ENCODE measurements at regions not wholly inside any gene's neighbourhood (a gene's known extent, or its start where the extent isn't known, plus 50 kb on each side); places are given as distances from the start of the nearest gene placed in this dataset.

GRCh38 chr18:40382197-40382596 lies 1572.8 kb upstream of the PIK3C3 start:
- no peak for DNase-seq (ENCODE audit: low read depth, low spot score)

GRCh38 chr18:40380686-40381439 lies 1574.2 kb upstream of the PIK3C3 start:
- DNase-seq (ENCODE audit: low read depth, low spot score): no peak

DNA sequence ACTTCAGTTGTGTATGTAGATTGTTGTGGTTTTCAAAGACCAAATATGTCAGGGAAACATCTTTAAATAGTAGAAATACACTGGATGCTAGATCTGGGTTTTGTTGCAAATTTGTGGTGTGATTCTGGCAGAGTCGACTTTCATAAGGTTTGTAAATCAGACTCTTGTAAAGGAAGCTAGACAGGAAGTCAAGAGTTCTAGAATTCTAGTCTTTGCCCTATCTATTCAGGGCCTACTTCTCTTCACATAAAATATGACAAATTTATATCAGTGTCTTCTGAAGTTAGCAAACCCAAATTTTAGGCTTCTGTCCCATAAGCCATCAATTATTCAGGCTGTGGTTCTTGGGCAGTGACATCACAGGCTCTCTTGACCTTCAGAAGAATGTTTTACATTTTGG lies 1579.2 kb upstream of the PIK3C3 start:
- DNase-seq (ENCODE audit: low read depth, low spot score): no peak

GRCh38 chr18:40371673-40372072 lies 1583.4 kb upstream of the PIK3C3 start:
- no peak for DNase-seq (ENCODE audit: low read depth, low spot score)

DNA sequence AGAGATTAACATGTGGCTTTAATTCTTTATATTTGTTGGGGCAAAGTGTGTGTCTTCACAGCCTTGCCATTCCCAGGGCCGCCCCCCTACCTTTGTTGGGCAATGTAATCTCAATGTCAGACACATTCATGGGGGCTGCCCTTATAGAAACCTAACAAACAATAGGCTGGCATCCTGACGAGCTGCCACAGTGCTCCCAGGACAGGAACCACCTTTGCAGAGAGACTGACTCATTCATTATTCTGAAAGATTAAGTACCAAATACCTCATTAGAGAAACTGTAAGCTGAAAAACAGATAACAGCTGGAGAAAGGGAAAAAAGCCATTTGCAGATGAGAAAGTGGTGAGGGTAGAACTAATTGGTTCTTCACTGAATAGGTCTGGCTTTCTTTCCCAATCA lies 1587.5 kb upstream of the PIK3C3 start:
- no peak for DNase-seq (ENCODE audit: low read depth, low spot score)

DNA sequence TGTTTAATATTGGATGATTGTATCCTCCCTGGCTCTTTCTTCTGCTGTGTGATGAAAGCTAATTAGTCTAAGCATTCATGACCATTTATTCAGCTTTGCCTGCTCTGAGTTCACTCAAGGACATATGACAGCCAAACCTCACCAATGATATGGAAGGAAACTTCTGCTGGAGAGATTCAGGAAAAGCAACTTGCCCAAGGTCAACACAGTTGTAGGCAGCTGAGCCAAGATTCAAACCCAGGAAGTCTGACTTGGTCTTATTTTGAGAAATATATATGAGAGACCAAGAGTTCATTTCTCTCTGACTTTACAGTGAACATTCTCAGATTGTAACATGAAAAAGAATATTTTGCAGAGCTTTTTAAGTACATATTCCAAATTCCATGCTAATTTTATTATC lies 1588.5 kb upstream of the PIK3C3 start:
- DNase-seq (ENCODE audit: low read depth, low spot score): no peak

DNA sequence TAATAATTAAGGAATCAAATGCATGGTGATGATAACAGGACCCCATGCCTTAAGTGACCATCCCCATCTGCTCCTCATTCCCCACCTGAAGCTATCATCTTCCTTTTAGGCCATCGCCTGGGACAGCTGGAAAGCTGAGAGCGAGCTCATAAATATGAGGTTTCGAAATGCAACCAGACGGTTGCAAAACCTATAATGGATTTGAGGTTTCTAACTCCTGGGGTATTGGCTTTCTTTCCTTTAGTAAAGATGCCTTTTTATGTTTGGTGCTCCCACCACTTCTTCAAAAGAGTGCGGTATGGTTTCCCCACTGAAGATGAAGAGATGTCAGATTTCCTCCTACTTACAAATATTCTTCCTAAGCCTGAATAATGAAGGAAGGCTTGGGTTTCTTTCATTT lies 1589.5 kb upstream of the PIK3C3 start:
- DNase-seq (ENCODE audit: low read depth, low spot score): no peak

DNA sequence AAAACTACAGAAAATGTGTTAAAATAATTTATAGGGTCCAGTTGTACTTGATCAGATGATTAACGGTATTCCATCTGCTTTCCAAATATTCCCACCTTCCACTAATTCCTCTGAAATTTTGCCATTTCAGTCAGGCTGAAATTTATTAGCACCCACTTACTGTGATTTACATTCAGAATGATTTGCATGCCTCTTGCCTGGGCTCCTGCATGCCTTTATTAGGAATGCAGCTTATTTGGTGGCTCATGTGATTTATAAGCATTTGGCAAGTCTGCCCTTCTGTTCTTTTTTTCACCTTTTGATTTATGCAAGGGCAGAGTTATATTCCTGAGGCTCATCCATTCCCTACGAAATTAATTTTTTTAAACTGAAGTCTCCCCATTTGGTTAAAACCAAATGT lies 1594.5 kb upstream of the PIK3C3 start:
- no peak for DNase-seq (ENCODE audit: low read depth, low spot score)

DNA sequence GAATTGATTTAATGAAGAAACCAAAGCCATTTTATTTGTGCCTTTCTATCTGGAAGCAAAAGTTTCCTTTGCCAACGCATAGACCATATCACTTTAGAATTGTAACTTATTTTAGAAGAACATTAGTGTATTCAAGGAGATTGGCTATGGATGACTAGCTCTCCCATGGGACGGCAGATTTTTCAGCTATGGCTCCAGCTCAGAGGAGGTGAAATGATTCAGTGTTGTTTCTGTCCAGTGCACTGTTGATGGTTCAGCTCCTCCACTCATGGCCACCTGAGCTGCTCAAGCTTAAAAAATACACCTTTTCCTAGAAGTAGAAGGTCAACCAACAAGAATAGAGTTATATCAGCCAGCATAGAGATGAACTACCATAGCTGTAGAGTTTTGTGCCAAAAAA lies 1597.5 kb upstream of the PIK3C3 start:
- DNase-seq (ENCODE audit: low read depth, low spot score): no peak

DNA sequence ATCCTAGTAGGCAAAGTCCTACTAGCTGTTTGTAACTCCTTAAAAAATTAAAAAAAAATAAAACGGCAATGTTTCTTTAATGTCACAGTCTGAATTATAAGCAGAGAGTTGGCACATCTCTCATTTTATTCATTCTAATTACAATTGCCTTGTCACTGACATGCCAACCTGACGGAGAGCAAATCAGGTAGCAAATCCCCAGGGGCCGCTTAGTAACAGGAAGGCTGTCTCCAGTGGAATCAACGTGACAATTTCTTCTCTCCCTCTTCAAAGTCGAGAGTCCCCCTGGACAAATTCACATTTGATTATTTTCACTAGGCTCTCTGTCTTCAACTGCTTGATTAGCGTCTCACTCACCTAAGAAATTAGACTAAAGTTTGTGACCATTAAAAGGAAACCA lies 1598.9 kb upstream of the PIK3C3 start:
- no peak for DNase-seq (ENCODE audit: low read depth, low spot score)

DNA sequence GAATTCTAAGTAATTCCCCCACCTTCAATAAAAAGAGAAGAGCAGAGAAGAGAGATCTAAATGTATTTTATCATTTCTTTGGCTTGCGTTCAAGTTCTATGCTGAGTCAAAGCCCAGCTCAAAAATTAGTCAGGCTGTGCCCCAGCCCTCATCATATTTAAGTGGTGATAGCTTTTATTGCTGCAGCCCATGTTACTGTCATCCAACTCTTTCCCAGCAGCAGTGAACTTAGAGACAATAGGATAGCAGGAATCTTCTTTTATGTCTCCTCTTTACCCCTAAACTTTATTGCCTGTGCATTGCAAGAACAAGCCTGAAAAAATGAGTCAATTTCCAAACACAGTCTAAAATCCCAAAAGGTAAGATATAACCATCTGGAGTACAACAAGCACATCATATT lies 1599.3 kb upstream of the PIK3C3 start:
- no peak for DNase-seq (ENCODE audit: low read depth, low spot score)

DNA sequence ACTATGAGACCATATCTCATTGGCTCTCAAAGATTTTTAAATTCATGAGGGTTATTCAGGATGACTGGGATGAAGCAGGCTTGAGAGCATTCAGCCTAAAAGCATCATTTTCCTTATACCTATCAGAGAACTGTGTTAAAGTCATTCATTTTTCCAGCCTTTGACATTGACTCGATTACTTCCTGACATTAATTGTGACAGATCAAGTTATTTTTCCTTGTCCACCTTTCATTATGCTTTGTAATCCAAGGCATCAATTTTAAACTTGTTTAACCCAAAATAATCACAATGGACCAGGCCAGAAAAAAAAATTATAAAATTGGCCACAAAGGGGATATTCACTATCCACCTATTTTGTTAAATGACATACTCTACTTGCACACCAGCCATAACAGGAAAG lies 1606.8 kb upstream of the PIK3C3 start:
- DNase-seq (ENCODE audit: low read depth, low spot score): no peak

- no peak for DNase-seq (ENCODE audit: low read depth, low spot score)
These were observed 1607.8 kb upstream of the PIK3C3 start for GRCh38 chr18:40347261-40347660.

DNA sequence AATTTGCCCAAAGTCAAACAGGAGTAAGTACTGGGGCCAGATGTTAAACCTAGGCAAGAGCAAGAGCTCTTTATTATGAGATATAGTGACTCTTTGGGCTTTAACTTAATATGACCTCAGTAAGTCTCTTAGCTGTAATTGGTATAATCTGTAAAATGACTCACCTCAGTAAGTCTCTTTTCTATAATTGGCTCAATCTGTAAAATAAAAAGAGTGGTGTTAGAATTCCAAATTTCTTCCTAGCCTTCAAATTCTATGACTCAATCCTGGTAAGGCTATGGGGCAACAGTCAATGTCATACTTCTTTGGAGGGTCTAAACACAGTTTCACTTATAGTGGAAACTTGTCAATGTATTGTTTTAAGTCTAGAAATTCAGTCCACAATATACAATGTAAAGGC lies 1608.9 kb upstream of the PIK3C3 start:
- no peak for DNase-seq (ENCODE audit: low read depth, low spot score)

- no peak for DNase-seq (ENCODE audit: low read depth, low spot score)
These were observed 1613.3 kb upstream of the PIK3C3 start for GRCh38 chr18:40341701-40342100.

GRCh38 chr18:40338284-40338683 lies 1616.8 kb upstream of the PIK3C3 start:
- DNase-seq (ENCODE audit: low read depth, low spot score): no peak

DNA sequence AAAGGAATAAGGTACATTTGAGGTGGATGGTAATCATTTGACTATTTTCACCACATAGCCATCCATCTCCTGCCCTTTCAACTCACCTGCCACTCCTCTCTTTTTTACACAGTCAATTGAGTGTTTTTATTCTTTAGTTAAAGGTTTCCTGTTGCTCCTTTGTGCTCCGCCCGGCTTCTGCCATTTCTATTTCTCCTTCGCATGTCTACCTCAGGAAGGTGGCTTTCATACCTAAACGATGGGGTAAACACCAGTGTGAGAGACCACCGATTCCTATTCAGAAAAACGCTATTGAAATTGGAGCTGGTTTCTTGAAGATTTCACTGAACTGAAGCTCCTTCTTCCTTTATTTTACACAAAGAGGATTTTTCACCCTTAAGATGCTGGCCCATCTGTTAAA lies 1628.0 kb upstream of the PIK3C3 start:
- no peak for DNase-seq (ENCODE audit: low read depth, low spot score)

DNA sequence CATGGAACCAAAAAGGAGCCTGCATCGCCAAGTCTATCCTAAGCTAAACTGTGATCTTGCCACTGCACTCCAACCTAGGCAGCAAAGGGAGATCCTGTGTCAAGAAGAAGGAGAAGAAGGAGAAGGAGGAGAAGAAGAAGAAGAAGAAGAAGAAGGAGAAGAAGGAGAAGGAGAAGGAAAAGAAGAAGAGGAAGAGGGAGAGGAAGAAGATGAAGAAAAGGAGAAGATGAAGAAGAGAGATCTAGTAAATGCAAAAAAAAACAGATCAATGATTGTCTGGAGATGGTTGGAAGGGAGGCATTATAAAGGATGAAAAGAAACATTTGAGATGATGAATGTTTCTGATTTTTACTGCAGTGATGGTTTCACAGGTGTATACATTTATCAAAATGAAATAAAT lies 1629.0 kb upstream of the PIK3C3 start:
- DNase-seq (ENCODE audit: low read depth, low spot score): no peak

DNA sequence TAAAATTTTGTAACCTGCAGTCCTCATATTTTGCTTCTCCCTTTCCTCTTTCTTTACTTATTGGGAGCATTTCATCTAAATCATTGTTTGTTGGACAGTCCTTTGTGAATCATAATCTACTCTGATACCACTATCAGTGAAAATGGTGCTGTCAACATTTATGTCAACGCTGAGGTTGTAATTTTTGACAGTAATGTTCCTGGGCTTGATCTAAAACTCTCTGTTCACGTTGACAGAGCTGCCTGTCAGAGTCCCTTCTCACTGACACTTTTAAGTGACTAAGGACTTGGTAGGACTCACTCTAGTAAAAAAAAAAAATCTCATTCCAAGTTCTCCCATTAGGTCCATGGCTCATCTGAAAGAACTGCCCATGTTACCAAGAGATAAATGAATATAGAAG lies 1640.8 kb upstream of the PIK3C3 start:
- no peak for DNase-seq (ENCODE audit: low read depth, low spot score)

- DNase-seq (ENCODE audit: low read depth, low spot score): no peak
These were observed 1641.9 kb upstream of the PIK3C3 start for GRCh38 chr18:40313030-40313642.

GRCh38 chr18:40307627-40308026 lies 1647.4 kb upstream of the PIK3C3 start:
- no peak for DNase-seq (ENCODE audit: low read depth, low spot score)

DNA sequence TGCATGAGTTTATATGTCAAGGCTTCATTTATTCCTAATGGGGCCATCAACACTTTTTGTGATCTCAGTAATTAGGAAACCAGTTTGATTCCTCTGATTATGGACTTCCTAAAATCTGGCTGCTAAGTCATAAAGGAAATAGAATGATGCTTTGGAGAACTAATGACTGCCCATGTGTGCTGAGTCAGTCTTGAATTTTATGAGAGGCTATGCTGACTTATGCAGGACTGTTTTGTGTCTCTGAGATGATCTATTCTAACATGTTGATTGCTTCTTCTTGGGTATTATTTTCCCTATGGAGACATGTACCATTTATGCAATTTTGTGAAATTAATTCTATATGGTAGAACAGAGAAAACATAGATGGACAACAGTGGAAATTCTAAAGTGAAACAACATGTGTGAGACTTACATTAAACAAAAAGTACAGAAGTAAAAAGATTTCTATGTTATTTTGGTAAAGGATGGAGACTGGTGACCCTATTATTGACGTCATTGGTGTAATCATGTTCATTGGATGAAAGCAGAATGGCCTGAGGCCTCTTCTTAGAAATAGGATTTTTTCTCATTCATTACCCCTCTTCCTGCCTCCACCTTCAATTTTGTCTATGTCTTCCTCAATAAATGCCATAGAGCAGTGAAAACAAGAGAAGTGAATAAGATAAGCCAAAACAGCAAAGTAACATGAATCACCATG lies 1658.2 kb upstream of the PIK3C3 start:
- DNase-seq (ENCODE audit: low read depth, low spot score): no peak

Data from iPS DF 19.7 (cell line).